CMK (cell line): ENCODE measurements at regions not wholly inside any gene's neighbourhood (a gene's known extent, or its start where the extent isn't known, plus 50 kb on each side); places are given as distances from the start of the nearest gene placed in this dataset.
A peak's percentile ranks its signal among the peaks of the same experiment; 100 is the strongest.

ENCODE experiments used
- DNase-seq: peaks from one replicate; pipeline ENCODE4 v3.0.0-alpha.2; 2010; ENCODE audit warnings: low read depth

GRCh38 chr18:60555625-60556024, 183.1 kb upstream of the MC4R start:
- DNase-seq = no peak

DNA sequence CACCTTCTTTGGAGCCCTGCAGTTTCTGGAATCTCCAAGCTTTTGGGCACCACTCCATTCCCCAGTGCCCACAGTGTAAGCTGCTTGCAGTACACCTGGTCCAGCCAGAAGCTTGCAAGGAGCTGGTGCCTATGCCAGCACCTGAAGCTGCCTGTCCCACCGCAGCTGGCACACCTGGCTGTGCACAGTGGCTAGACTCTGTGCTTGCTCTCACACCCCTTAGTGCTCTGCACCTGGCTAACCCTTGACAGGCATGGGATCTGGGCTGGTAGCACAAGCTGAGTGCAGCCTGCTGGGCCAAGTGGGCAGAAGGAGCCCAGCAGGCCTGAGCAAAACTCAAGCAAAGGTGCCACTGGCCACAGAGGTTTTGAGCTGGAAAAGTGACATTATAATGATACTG, 183.8 kb upstream of the MC4R start:
- no peak for DNase-seq

GRCh38 chr18:60560071-60560470, 187.5 kb upstream of the MC4R start:
- DNase-seq = no peak

DNA sequence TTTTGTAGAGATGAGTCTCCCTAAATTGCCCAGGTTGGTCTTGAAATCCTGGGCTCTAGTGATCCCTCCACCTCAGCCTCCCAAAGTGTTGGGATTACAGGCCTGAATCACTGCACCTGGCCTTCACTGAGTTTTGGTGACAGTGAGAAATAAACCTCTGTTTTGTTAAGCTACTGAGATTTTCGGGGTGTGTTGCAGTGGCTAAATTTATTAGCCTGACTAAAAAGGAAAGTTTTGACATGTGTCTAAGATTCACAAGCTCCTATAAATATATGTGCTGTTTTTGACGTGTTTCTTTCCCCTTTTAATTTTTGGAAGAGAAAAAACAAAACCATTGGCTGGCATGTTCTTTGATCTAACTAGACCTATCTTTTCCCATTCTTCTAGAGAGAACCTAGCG, 190.5 kb upstream of the MC4R start:
- no peak for DNase-seq

- peak; percentile 25 for DNase-seq
Measured at GRCh38 chr18:60568220-60568619, 195.6 kb upstream of the MC4R start.

- no peak for DNase-seq
Measured at GRCh38 chr18:60570172-60570571, 197.6 kb upstream of the MC4R start.

DNA sequence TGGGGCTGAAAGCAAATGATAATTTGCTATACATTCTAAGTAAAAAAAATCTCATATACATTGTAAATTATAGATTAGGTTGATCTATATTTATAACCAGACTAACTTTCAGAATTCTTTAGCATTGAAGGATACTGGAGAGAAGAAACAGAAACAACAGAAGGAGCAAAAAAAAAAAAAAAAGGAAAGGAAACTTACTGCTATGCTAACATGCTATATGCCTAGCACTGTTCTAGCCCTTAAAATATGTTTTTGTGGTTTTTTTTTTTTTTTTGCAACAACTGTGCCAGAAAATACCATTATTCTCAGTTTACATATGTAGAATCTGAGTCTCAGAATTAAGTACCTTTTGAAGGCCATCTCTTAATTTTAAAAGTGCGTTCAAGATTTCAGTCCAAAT, 204.9 kb upstream of the MC4R start:
- no peak for DNase-seq

GRCh38 chr18:60585670-60586069, 213.1 kb upstream of the MC4R start:
- no peak for DNase-seq

GRCh38 chr18:60593249-60593648, 220.7 kb upstream of the MC4R start:
- DNase-seq = no peak

- DNase-seq = no peak
Measured at GRCh38 chr18:60596928-60597327, 224.4 kb upstream of the MC4R start.

DNA sequence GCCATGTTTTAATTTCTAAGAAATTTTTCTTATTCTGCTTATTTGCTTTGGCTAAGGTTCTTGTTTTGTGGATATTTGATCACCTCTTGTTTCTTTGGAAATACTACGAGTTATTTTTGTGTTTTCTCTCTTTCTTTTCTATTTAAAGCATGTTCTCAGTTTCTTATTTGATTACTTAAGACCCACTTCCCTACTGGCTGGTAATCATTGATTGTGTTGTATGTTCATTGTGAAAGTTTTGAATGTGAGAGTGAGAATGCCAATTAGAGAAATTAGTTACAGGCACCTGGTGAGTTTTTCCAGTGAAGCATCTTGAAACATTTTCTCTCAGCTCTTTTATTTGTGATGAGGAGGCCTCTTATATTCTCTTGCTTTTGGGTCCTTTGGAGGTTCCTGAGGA, 226.7 kb upstream of the MC4R start:
- no peak for DNase-seq

DNA sequence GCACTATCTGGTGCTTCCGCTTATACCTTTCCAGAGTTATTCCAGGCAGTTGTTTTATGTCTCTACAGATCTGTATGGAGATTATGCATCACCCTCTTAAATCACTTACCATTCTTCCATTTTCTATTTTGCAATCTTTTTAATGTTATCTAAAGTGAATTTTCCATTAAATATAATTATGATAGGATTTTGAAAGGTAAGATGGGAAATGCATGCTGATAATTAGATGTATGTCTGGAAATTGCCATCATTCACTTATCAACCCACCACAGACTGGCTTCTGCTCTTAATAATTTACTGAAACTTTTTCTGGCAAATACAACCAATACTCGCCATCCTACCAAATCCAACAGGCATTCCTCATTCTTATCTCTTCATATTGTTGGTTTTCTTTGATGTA, 227.4 kb upstream of the MC4R start:
- DNase-seq = no peak

GRCh38 chr18:60601249-60601648, 228.7 kb upstream of the MC4R start:
- DNase-seq = no peak

DNA sequence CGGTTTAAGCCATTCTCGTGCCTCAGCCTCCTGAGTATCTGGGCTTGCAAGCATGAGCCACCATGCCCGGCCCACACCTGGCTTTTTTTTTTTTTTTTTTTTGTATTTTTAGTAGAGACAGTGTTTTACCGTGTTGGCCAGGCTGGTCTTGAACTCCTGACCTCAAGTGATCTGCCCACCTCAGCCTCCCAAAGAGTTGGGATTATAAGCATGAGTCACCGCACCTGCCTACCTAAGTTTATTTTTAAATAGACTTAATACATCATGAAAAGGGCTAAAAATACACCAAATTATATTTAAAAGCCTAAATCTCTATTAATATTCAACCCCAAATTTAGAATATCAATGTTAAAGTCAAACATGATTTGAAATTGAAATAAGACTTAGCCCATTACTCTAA, 250.8 kb upstream of the MC4R start:
- no peak for DNase-seq

- DNase-seq = no peak
Measured at GRCh38 chr18:60624207-60624606, 251.6 kb upstream of the MC4R start.

GRCh38 chr18:60639836-60640235, 267.3 kb upstream of the MC4R start:
- DNase-seq = no peak

- no peak for DNase-seq
Measured at GRCh38 chr18:60643009-60643408, 270.4 kb upstream of the MC4R start.

DNA sequence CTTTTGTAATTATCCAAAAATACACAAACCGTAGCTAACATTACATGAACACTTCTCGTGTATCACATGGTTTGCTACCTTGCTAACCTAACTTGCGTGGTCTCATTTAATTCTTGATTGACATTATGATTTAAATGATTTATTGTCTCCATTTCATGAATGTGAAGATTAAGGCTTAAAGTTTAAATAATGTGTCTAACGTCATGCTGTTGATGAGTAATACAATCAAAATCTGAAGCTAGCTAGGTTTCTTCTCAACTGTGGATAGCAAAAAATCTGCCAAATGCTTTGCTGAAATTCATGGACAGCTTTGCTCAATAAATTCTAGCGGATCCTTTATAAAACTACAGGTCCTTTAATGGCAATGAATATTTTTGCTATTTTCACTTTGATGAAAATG, 274.1 kb upstream of the MC4R start:
- DNase-seq = no peak

DNA sequence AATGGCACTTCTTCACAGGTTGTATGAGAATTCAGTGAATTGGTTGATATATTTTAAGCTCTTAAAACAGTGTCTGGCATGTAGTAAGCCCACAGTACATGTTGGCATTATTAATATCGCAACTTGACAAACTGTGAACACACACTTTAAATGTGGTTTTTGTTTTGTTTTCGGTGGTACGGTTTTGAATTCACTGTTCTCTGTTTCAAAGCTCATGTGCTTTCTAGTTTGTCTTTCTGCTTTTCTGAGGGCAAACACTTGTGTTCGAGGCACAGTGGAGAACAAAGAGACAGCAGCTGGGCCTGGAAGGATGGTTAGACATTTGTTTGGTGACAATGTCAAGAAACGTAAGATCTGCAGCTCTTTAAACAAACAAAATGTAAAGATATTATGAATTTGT, 276.5 kb upstream of the MC4R start:
- DNase-seq = no peak

DNA sequence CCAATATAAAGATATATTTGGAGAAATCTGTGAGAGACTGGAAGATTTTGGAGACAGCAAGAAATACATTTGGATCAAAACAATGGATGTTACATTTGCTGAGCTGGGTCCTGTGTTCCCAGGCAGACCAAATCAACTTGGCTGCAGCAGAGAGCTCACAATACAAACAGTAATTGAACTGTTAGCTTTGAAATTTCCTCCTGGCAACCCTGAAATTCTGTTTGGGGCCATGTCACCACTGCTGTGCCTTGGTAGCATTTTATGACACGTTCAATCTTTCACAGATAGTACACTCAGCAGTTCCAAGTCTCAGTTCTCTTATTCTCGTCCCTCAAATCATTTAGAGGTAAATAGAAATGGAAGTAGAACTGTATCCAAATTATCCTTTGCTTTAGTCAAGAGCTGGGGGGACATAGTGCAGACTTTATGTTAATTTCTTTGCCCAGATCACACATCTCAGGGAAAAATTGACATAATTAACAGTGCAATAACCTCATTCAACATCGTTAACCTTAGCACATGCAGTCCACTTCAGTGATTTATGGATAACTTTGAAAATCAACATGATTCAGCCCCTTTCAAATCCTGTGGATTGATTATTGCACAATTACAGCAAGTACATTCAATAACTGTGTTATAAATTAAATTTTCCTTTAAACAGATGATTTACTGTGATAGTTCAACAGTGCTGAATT, 277.4 kb upstream of the MC4R start:
- DNase-seq = no peak

- no peak for DNase-seq
Measured at GRCh38 chr18:60654298-60654697, 281.7 kb upstream of the MC4R start.

GRCh38 chr18:60656553-60656952, 284.0 kb upstream of the MC4R start:
- peak; percentile 74 for DNase-seq

- DNase-seq = no peak
Measured at GRCh38 chr18:60662491-60662890, 289.9 kb upstream of the MC4R start.
